Gastroesophageal sphincter (tissue), 4 donors: ENCODE measurements at regions not wholly inside any gene's neighbourhood (a gene's known extent, or its start where the extent isn't known, plus 50 kb on each side); places are given as distances from the start of the nearest gene placed in this dataset.

Experiments
- ATAC-seq: fragments of 150-250 bp; one replicate; pipeline ENCODE4 v1.9.1; 2016; ENCODE audit warnings: mild to moderate bottlenecking, moderate library complexity
- H3K27ac ChIP-seq, 4 donors: fragments of 200-600 bp; sonication (generic) in 3 of 4; 1 replicate in 3 of 4; 2 replicates in 1 of 4; pipeline ENCODE4 v1.5.1; 2016 to 2019
- H3K27me3 ChIP-seq: fragments of 200-600 bp; sonication (generic); one replicate; pipeline ENCODE4 v1.5.1; 2019
- H3K36me3 ChIP-seq, 2 donors: fragments of 200-600 bp; sonication (generic); one replicate each; pipeline ENCODE4 v1.5.1; 2019; ENCODE audit warnings: control low read depth in 1 of 2
- H3K4me1 ChIP-seq, 3 donors: fragments of 200-600 bp; sonication (generic); 1 replicate in 2 of 3; 2 replicates in 1 of 3; pipeline ENCODE4 v1.5.1; 2016 to 2019; ENCODE audit warnings: control low read depth in 2 of 3
- H3K4me3 ChIP-seq, 2 donors: fragments of 200-600 bp; sonication (generic); one replicate each; pipeline ENCODE4 v1.5.1; 2019; ENCODE audit warnings: mild to moderate bottlenecking in 1 of 2, moderate library complexity in 1 of 2
- H3K9me3 ChIP-seq, 3 donors: fragments of 200-600 bp; sonication (generic); one replicate each; pipeline ENCODE4 v1.5.1; 2017 to 2019; ENCODE audit warnings: control low read depth in 2 of 3
- CTCF ChIP-seq, 4 experiments: fragments of 200-600 bp in 2 of 4; fragments of 450-650 bp in 2 of 4; sonication (generic) in 1 of 4; IDR thresholded peaks; one replicate each; pipeline ENCODE4 v1.5.1; 2017 to 2019; ENCODE audit warnings: antibody characterized with exemption in 4 of 4, mild to moderate bottlenecking in 2 of 4, moderate library complexity in 2 of 4
- EP300 ChIP-seq: sonication (generic); formaldehyde crosslinking; IDR thresholded peaks from one replicate; pipeline ENCODE4 v1.6.1; 2017; ENCODE audit warnings: antibody characterized with exemption, mild to moderate bottlenecking
- POLR2A ChIP-seq, 2 donors: fragments of 450-650 bp; IDR thresholded peaks; one replicate each; pipeline ENCODE4 v1.6.1; 2017; ENCODE audit warnings: antibody characterized with exemption in 2 of 2, mild to moderate bottlenecking in 2 of 2, moderate library complexity in 1 of 2
- POLR2AphosphoS5 ChIP-seq: sonication (generic); formaldehyde crosslinking; IDR thresholded peaks from one replicate; pipeline ENCODE4 v1.6.1; 2017; ENCODE audit warnings: antibody characterized with exemption
- WGBS, 2 donors: methylation state at CpG; one replicate each; pipeline ENCODE4 v1.1.5; 2018; ENCODE audit warnings: low coverage in 1 of 2; 5-methylcytosine and 5-hydroxymethylcytosine counted together

GRCh38 chr2:70036290-70036689 is 51.0 kb upstream of the PCBP1 start:
- no peak overlapping the region for H3K27ac ChIP-seq
- H3K36me3 ChIP-seq: no peaks in the 10 kb centered on the region
- H3K9me3 ChIP-seq: no peaks in the 10 kb centered on the region
- H3K27me3 ChIP-seq: no peaks in the 10 kb centered on the region
- peaks cover 3 to 25% (median 6%) of the 10 kb centered on the region in 3 donors for H3K4me1 ChIP-seq
- TF ChIP-seq CTCF (IDR thresholded peaks at IDR 0.05) (no peak), POLR2A (IDR thresholded peaks at IDR 0.05) (no peak), EP300 (no peak), POLR2AphosphoS5 (no peak)
- 73 to 100% methylated on average over 2 of the region's 2 CpGs for WGBS, 2 donors
- H3K4me3 ChIP-seq: no peak overlapping the region
- ATAC-seq: no peak

GRCh38 chr2:70035344-70035844 is 51.9 kb upstream of the PCBP1 start:
- no peaks in the 10 kb centered on the region for H3K9me3 ChIP-seq
- no peak for TF ChIP-seq POLR2AphosphoS5
- no peak for TF ChIP-seq EP300
- TF ChIP-seq POLR2A (IDR thresholded peaks at IDR 0.05): no peak
- TF ChIP-seq CTCF (IDR thresholded peaks at IDR 0.05): no peak
- H3K27me3 ChIP-seq: no peaks in the 10 kb centered on the region
- H3K4me1 ChIP-seq: peaks cover 3 to 34% (median 9%) of the 10 kb centered on the region in 3 donors
- WGBS, 2 donors: 0 to 30% methylated on average over 1 of the region's 1 CpG
- ATAC-seq: no peak
- no peak overlapping the region for H3K4me3 ChIP-seq
- H3K27ac ChIP-seq: peak overlapping the region in 3 of 4 donors; percentile 58 to 63 (median 59)
- no peaks in the 10 kb centered on the region for H3K36me3 ChIP-seq

GRCh38 chr2:70030724-70031420 is 56.4 kb upstream of the PCBP1 start:
- Histone ChIP-seq H3K27ac (peak overlapping the region; percentile 74 to 88 (median 86)), H3K9me3 (no peaks in the 10 kb centered on the region), H3K4me3 (no peak overlapping the region), H3K36me3 (no peaks in the 10 kb centered on the region), H3K27me3 (no peaks in the 10 kb centered on the region), H3K4me1 (peaks cover 11 to 48% (median 21%) of the 10 kb centered on the region in 3 donors)
- 33 to 69% methylated on average over 1 of the region's 1 CpG for WGBS, 2 donors
- ATAC-seq: no peak
- TF ChIP-seq POLR2AphosphoS5 (no peak), EP300 (no peak), POLR2A (IDR thresholded peaks at IDR 0.05) (no peak), CTCF (IDR thresholded peaks at IDR 0.05) (no peak)

GRCh38 chr2:70029814-70030409 is 57.4 kb upstream of the PCBP1 start:
- no peak for TF ChIP-seq CTCF (IDR thresholded peaks at IDR 0.05)
- TF ChIP-seq POLR2AphosphoS5: peak; percentile 31
- H3K27me3 ChIP-seq: no peaks in the 10 kb centered on the region
- 0 to 11% methylated on average over 2 to 3 of the region's 3 CpGs for WGBS, 2 donors
- no peaks in the 10 kb centered on the region for H3K9me3 ChIP-seq
- peak overlapping the region; percentile 74 to 88 (median 86) for H3K27ac ChIP-seq
- peak; percentile 95 for ATAC-seq
- H3K4me1 ChIP-seq: peaks cover 8 to 39% (median 15%) of the 10 kb centered on the region in 3 donors
- no peak overlapping the region for H3K4me3 ChIP-seq
- H3K36me3 ChIP-seq: peaks cover 0 to 8% of the 10 kb centered on the region in 2 donors

DNA sequence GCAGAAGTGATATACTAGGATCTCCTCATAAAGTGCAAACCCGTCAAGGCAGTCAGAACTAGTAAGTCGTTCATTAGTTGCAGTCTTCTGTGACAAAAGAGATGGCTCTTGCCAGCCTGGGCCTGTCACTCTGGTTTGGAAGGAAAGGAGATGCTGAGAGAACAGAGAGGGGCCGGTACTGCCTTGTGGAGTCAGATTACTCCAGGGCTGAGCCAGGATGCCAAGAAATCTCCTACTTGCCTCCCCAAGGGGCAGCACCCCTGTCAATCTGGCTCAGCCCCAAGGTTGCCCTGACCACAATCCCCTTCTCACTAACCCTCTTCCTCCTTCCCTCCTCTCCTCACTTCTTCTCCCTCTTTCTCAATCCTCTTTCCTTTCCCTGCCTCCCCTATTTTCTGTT is 62.9 kb upstream of the ASPRV1 start:
- no peak overlapping the region for H3K4me3 ChIP-seq
- H3K27me3 ChIP-seq: no peaks in the 10 kb centered on the region
- WGBS, 2 donors: 57 to 88% methylated on average over 3 of the region's 3 CpGs
- H3K36me3 ChIP-seq: peaks cover 0 to 8% of the 10 kb centered on the region in 2 donors
- no peak overlapping the region for H3K27ac ChIP-seq
- no peaks in the 10 kb centered on the region for H3K9me3 ChIP-seq
- no peak for ATAC-seq
- peaks cover 0 to 7% (median 1%) of the 10 kb centered on the region in 3 donors for H3K4me1 ChIP-seq
- TF ChIP-seq CTCF (IDR thresholded peaks at IDR 0.05) (no peak), EP300 (no peak), POLR2A (IDR thresholded peaks at IDR 0.05) (no peak), POLR2AphosphoS5 (no peak)
